ENCODE measurements at regions not wholly inside any gene's neighbourhood (a gene's known extent, or its start where the extent isn't known, plus 50 kb on each side); places are given as distances from the start of the nearest gene placed in this dataset.

GRCh38 chr18:66734451-66734850 lies 130.6 kb upstream of the CDH19 start:
- DNase-seq (ENCODE audit: low spot score): no peak

- no peak for DNase-seq (ENCODE audit: low spot score)
These were observed 128.0 kb upstream of the CDH19 start for GRCh38 chr18:66731890-66732289.

- DNase-seq (ENCODE audit: low spot score): no peak
These were observed 125.8 kb upstream of the CDH19 start for GRCh38 chr18:66729442-66730239.

- no peak for DNase-seq (ENCODE audit: low spot score)
These were observed 125.1 kb upstream of the CDH19 start for GRCh38 chr18:66728951-66729350.

- no peak for DNase-seq (ENCODE audit: low spot score)
These were observed 124.1 kb upstream of the CDH19 start for GRCh38 chr18:66727991-66728390.

- no peak for DNase-seq (ENCODE audit: low spot score)
These were observed 120.9 kb upstream of the CDH19 start for GRCh38 chr18:66724664-66725356.

GRCh38 chr18:66722671-66723070 lies 118.8 kb upstream of the CDH19 start:
- no peak for DNase-seq (ENCODE audit: low spot score)

- DNase-seq (ENCODE audit: low spot score): no peak
These were observed 104.8 kb upstream of the CDH19 start for GRCh38 chr18:66708646-66709045.

GRCh38 chr18:66707473-66707872 lies 103.6 kb upstream of the CDH19 start:
- no peak for DNase-seq (ENCODE audit: low spot score)

- no peak for DNase-seq (ENCODE audit: low spot score)
These were observed 91.4 kb upstream of the CDH19 start for GRCh38 chr18:66695281-66695680.

- no peak for DNase-seq (ENCODE audit: low spot score)
These were observed 91.0 kb upstream of the CDH19 start for GRCh38 chr18:66694852-66695251.

- DNase-seq (ENCODE audit: low spot score): no peak
These were observed 83.7 kb upstream of the CDH19 start for GRCh38 chr18:66687635-66688034.

- DNase-seq (ENCODE audit: low spot score): no peak
These were observed 79.0 kb upstream of the CDH19 start for GRCh38 chr18:66682855-66683322.

- no peak for DNase-seq (ENCODE audit: low spot score)
These were observed 72.8 kb upstream of the CDH19 start for GRCh38 chr18:66676699-66677098.

GRCh38 chr18:66674286-66674685 lies 70.4 kb upstream of the CDH19 start:
- DNase-seq (ENCODE audit: low spot score): no peak

- DNase-seq (ENCODE audit: low spot score): no peak
These were observed 64.8 kb upstream of the CDH19 start for GRCh38 chr18:66668706-66669105.

- no peak for DNase-seq (ENCODE audit: low spot score)
These were observed 58.7 kb upstream of the CDH19 start for GRCh38 chr18:66662632-66663031.

GRCh38 chr18:66655407-66655806 lies 51.5 kb upstream of the CDH19 start:
- no peak for DNase-seq (ENCODE audit: low spot score)
